ENCODE measurements at regions not wholly inside any gene's neighbourhood (a gene's known extent, or its start where the extent isn't known, plus 50 kb on each side); places are given as distances from the start of the nearest gene placed in this dataset.

- in situ Hi-C loops (cut with MboI) = no loop called here
- 44 to 45% methylated on average over 2 of the region's 2 CpGs for WGBS, 2 experiments (ENCODE audit: low coverage in 1 of 2, low lambda C conversion rate in 2 of 2, missing lambda C conversion rate in 2 of 2)
- Histone ChIP-seq H3K4me1 (ENCODE audit: insufficient read depth) (no peaks in the 10 kb centered on the region), H3F3A (ENCODE audit: insufficient read depth) (no peaks in the 10 kb centered on the region), H3K4me2 (ENCODE audit: unreplicated experiment) (no peak overlapping the region), H3K9ac (no peak overlapping the region), H3K79me2 (ENCODE audit: insufficient read depth) (no peaks in the 10 kb centered on the region), H3K9me3 (ENCODE audit: low read depth) (no peaks in the 10 kb centered on the region), H4K20me1 (ENCODE audit: insufficient read depth) (no peaks in the 10 kb centered on the region), H3K27me3 (replicated peaks; ENCODE audit: insufficient read depth) (no peaks in the 10 kb centered on the region), H3K4me3 (no peak overlapping the region), H3K36me3 (ENCODE audit: low read depth) (no peaks in the 10 kb centered on the region), H3K9me2 (ENCODE audit: insufficient read depth) (no peaks in the 10 kb centered on the region), H2AFZ (no peak overlapping the region), H3K27ac (no peak overlapping the region)
- peak; percentile 23 for DNase-seq
- TF ChIP-seq EZH2 (IDR thresholded peaks at IDR 0.05; ENCODE audit: insufficient read depth, poor library complexity, severe bottlenecking) (no peak), EZH2phosphoT487 (IDR thresholded peaks at IDR 0.05; ENCODE audit: insufficient read depth, low read depth) (no peak)
These were observed 250.5 kb upstream of the RORA start for GRCh38 chr15:61479613-61480012.

GRCh38 chr15:61476741-61477140 is 247.6 kb upstream of the RORA start:
- Histone ChIP-seq H3K79me2 (ENCODE audit: insufficient read depth) (no peaks in the 10 kb centered on the region), H3F3A (ENCODE audit: insufficient read depth) (no peaks in the 10 kb centered on the region), H2AFZ (no peak overlapping the region), H3K4me2 (ENCODE audit: unreplicated experiment) (no peak overlapping the region), H4K20me1 (ENCODE audit: insufficient read depth) (no peaks in the 10 kb centered on the region), H3K4me3 (no peak overlapping the region), H3K9ac (no peak overlapping the region), H3K9me3 (ENCODE audit: low read depth) (no peaks in the 10 kb centered on the region), H3K36me3 (ENCODE audit: low read depth) (no peaks in the 10 kb centered on the region), H3K9me2 (ENCODE audit: insufficient read depth) (no peaks in the 10 kb centered on the region), H3K27ac (no peak overlapping the region), H3K27me3 (replicated peaks; ENCODE audit: insufficient read depth) (no peaks in the 10 kb centered on the region), H3K4me1 (ENCODE audit: insufficient read depth) (no peaks in the 10 kb centered on the region)
- WGBS, 2 experiments (ENCODE audit: low coverage in 1 of 2, low lambda C conversion rate in 2 of 2, missing lambda C conversion rate in 2 of 2) = 43 to 63% methylated on average over 1 of the region's 1 CpG
- DNase-seq = no peak
- in situ Hi-C loops (cut with MboI) = no loop called here
- TF ChIP-seq EZH2 (IDR thresholded peaks at IDR 0.05; ENCODE audit: insufficient read depth, poor library complexity, severe bottlenecking) (no peak), EZH2phosphoT487 (IDR thresholded peaks at IDR 0.05; ENCODE audit: insufficient read depth, low read depth) (no peak)

- Histone ChIP-seq H3K27ac (no peak overlapping the region), H2AFZ (no peak overlapping the region), H3K9ac (no peak overlapping the region), H3K4me2 (ENCODE audit: unreplicated experiment) (no peak overlapping the region), H3K36me3 (ENCODE audit: low read depth) (no peaks in the 10 kb centered on the region), H4K20me1 (ENCODE audit: insufficient read depth) (no peaks in the 10 kb centered on the region), H3K79me2 (ENCODE audit: insufficient read depth) (no peaks in the 10 kb centered on the region), H3K9me2 (ENCODE audit: insufficient read depth) (no peaks in the 10 kb centered on the region), H3K27me3 (replicated peaks; ENCODE audit: insufficient read depth) (no peaks in the 10 kb centered on the region), H3K4me1 (ENCODE audit: insufficient read depth) (no peaks in the 10 kb centered on the region), H3K4me3 (no peak overlapping the region), H3F3A (ENCODE audit: insufficient read depth) (no peaks in the 10 kb centered on the region), H3K9me3 (ENCODE audit: low read depth) (no peaks in the 10 kb centered on the region)
- no peak for TF ChIP-seq EZH2 (IDR thresholded peaks at IDR 0.05; ENCODE audit: insufficient read depth, poor library complexity, severe bottlenecking)
- no peak for TF ChIP-seq EZH2phosphoT487 (IDR thresholded peaks at IDR 0.05; ENCODE audit: insufficient read depth, low read depth)
- no peak for DNase-seq
- in situ Hi-C loops (cut with MboI) = no loop called here
- WGBS, 2 experiments (ENCODE audit: low coverage in 1 of 2, low lambda C conversion rate in 2 of 2, missing lambda C conversion rate in 2 of 2) = 13 to 28% methylated on average over 1 of the region's 1 CpG
These were observed 245.7 kb upstream of the RORA start for GRCh38 chr15:61474796-61475195.

- in situ Hi-C loops (cut with MboI) = no loop called here
- H3K9me3 ChIP-seq (ENCODE audit: low read depth) = no peaks in the 10 kb centered on the region
- H3K4me1 ChIP-seq (ENCODE audit: insufficient read depth) = no peaks in the 10 kb centered on the region
- no peak overlapping the region for H3K4me2 ChIP-seq (ENCODE audit: unreplicated experiment)
- H4K20me1 ChIP-seq (ENCODE audit: insufficient read depth) = no peaks in the 10 kb centered on the region
- H2AFZ ChIP-seq = no peak overlapping the region
- peaks cover 5% of the 10 kb centered on the region; the same call in 1 of the 2 replicates for H3K27me3 ChIP-seq (replicated peaks; ENCODE audit: insufficient read depth)
- TF ChIP-seq EZH2phosphoT487 (IDR thresholded peaks at IDR 0.05; ENCODE audit: insufficient read depth, low read depth) (no peak), EZH2 (IDR thresholded peaks at IDR 0.05; ENCODE audit: insufficient read depth, poor library complexity, severe bottlenecking) (no peak)
- no peaks in the 10 kb centered on the region for H3K9me2 ChIP-seq (ENCODE audit: insufficient read depth)
- no peaks in the 10 kb centered on the region for H3K36me3 ChIP-seq (ENCODE audit: low read depth)
- no peak overlapping the region for H3K27ac ChIP-seq
- no peak for DNase-seq
- no peak overlapping the region for H3K4me3 ChIP-seq
- no peaks in the 10 kb centered on the region for H3F3A ChIP-seq (ENCODE audit: insufficient read depth)
- no peaks in the 10 kb centered on the region for H3K79me2 ChIP-seq (ENCODE audit: insufficient read depth)
- 20 to 26% methylated on average over 2 of the region's 2 CpGs for WGBS, 2 experiments (ENCODE audit: low coverage in 1 of 2, low lambda C conversion rate in 2 of 2, missing lambda C conversion rate in 2 of 2)
- H3K9ac ChIP-seq = no peak overlapping the region
These were observed 238.7 kb upstream of the RORA start for GRCh38 chr15:61467823-61468222.
